ENCODE measurements at regions not wholly inside any gene's neighbourhood (a gene's known extent, or its start where the extent isn't known, plus 50 kb on each side); places are given as distances from the start of the nearest gene placed in this dataset.

- TF ChIP-seq CTCF (IDR thresholded peaks at IDR 0.05; ENCODE audit: insufficient read depth, low read length) (no peak), GABPA (IDR thresholded peaks at IDR 0.05; ENCODE audit: low read depth) (no peak), POLR2AphosphoS5 (IDR thresholded peaks at IDR 0.05; ENCODE audit: low read depth) (no peak)
These were observed 260.3 kb downstream of the VRK1 start for GRCh38 chr14:97057238-97058073.
